Stimulated activated CD8-positive, alpha-beta memory T cell treated with anti-CD3 and anti-CD28 coated beads, Interleukin-2, amount 100 ng/mL, for 48 hours (primary cell): ENCODE measurements at regions not wholly inside any gene's neighbourhood (a gene's known extent, or its start where the extent isn't known, plus 50 kb on each side); places are given as distances from the start of the nearest gene placed in this dataset.
A peak's percentile ranks its signal among the peaks of the same experiment; 100 is the strongest.

Source experiments
- DNase-seq, 2 donors: peaks; one replicate each; pipeline ENCODE4 v3.0.0-alpha.2; 2020; ENCODE audit warnings: low read depth in 2 of 2

GRCh38 chr3:106213954-106214353, 345.1 kb upstream of the CBLB start:
- no peak for DNase-seq

GRCh38 chr3:106214641-106215040, 345.8 kb upstream of the CBLB start:
- no peak for DNase-seq

GRCh38 chr3:106215047-106215446, 346.2 kb upstream of the CBLB start:
- peak in 1 of 2 donors; percentile 19 for DNase-seq

GRCh38 chr3:106217745-106218144, 348.9 kb upstream of the CBLB start:
- no peak for DNase-seq

DNA sequence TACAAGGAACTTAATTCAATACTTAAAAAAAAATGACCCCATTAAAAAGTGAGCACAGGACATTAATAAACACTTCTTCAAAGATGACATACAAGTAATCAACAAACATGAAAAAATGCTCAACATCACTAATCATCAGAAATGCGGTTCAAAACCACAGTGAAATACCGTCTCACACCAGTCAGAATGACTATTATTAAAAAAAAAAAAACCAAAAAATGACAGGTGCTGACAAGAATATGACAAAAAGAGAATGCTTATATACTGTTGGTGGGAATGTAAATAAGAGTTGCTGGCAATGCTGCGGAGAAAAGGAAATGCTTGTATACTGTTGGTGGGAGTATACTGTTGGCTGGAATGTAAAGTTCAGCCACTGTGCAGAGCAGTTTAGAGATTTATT, 358.3 kb upstream of the CBLB start:
- no peak for DNase-seq

DNA sequence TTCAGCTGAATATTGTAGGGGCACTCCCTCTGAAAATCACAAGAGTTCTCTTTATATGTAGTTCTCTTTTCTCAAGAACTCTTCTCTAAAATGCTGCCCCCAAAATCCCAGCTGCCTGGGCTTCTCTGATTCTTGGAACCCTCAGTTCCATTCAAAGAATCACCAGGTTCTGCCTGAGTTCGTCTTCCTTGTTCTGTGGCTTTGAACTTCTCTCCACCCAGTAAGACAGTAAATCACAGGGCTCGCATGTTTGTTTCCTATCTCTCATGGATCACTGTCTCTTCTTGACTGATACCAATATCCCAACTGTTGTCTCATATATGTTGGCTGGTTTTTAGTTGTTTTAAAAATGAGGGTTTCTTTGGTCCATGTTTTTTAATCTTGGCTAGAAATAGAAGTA, 359.5 kb upstream of the CBLB start:
- DNase-seq: no peak

GRCh38 chr3:106229495-106230278, 360.9 kb upstream of the CBLB start:
- DNase-seq: no peak

DNA sequence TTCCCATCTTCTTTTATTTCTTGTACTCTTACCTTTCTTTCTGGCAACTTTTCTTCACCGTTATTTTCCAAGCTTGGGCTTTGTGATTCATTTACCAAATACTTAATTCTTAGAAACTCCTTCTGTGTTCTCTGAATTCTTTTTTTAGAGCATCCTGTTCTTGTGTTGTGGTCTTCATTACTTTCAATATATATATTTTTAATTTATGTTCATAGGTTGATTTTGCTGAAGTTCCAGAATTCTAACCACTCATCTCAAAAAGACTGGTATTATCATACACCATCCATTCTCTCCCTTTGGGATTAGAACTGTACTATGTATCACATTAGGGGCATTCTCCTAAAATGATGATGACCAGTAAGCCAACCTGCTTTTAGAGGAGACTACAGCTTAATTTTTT, 362.3 kb upstream of the CBLB start:
- DNase-seq: no peak

DNA sequence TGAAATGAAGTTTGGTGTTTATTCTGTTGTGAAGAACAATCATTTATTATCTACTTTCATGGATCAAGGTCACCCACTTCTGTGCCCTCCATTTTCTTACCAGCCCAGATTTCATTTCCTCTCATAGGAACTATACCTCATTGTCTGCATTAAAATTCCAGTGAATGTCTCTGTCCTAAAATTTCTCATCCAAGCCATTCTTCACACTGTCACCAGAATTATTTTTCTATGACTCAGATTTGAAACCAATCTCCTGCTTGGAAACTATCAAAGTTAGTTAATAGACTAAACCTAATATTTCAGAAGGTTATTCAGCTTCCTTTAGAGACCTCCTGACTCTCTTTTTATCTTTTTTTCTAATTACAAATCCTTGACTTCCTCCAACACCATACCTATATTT, 364.1 kb upstream of the CBLB start:
- DNase-seq: no peak

DNA sequence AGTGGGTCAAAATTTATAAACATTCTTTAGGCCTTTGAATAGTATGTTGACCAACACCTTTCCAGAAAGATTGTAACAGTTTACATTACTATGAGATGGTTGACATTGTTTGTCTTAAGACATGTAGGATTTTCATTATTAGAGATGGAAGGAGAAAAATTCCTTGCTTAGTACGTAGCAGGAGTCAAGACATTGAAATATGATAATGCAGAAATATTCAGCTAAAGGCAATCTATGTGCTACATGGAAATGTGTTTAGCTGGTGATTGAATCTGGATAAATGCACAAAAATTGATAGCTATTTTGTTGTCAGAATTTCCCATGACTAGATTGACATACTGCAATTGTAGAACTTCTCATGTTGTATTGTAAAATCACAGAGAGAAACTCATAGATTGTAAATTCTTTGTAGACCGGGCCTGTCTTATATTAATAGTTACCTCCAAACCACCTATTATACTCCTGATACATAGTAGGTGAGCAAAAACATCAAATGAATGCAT, 370.4 kb upstream of the CBLB start:
- no peak for DNase-seq

DNA sequence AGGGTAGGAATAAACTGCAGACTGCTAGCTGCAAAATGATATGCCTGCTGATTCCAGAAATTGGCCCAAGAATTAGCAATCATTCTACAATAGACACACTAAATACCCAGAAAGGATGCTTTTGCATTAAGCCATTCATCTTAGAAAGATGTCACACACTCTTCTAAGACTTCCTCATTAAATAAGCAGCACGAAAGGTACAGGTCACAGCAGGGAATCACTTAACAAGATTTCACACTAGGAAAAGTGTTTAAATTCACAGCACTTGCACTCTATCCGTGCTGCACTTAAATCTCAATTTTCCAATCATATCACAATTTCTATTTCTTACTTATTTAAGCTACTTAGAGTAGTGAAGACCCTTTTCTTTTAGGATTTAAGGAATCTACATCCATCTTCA, 372.8 kb upstream of the CBLB start:
- DNase-seq: no peak

GRCh38 chr3:106242781-106243180, 374.0 kb upstream of the CBLB start:
- no peak for DNase-seq

DNA sequence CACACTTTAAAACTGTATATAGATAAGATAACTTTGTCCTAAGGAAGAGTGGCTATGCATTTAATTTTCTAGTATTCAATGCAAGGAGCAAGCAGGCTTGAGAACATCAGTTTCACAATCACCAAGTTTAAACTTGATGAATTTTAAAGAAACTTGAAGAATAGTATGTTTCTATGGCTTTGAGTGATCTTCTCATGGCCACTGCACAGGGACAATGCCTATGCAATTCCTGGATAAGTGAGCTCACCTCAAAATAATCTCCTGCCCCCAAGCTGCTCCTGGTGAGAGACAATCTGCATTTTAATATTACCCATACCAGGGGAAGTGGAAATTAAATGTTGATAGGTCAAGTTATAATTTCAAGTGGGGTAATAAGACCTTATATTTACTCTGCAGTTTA, 376.6 kb upstream of the CBLB start:
- no peak for DNase-seq

GRCh38 chr3:106247902-106248684, 379.3 kb upstream of the CBLB start:
- DNase-seq: no peak

GRCh38 chr3:106249159-106249558, 380.3 kb upstream of the CBLB start:
- DNase-seq: no peak

DNA sequence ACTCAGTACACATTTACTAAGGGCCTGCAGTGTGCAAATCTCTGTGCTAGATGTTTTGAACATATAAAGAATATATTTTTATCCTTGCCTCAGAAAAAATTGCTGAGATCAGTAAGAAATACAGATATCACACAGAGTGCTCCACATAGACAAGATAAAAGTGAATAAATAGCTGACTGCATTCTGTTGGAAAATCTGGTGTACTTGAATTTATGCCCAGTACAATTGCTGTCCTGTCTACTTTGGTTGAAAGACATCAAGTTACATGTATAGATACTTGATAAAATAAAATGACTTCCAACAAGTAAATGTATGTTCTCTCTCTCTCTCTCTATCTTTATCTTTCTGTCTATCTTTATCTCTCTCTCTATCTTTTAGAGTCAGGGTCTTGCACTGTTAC, 381.2 kb upstream of the CBLB start:
- no peak for DNase-seq

- no peak for DNase-seq
Measured at GRCh38 chr3:106251160-106251892, 382.5 kb upstream of the CBLB start.

GRCh38 chr3:106255870-106256248, 387.0 kb upstream of the CBLB start:
- DNase-seq: no peak

DNA sequence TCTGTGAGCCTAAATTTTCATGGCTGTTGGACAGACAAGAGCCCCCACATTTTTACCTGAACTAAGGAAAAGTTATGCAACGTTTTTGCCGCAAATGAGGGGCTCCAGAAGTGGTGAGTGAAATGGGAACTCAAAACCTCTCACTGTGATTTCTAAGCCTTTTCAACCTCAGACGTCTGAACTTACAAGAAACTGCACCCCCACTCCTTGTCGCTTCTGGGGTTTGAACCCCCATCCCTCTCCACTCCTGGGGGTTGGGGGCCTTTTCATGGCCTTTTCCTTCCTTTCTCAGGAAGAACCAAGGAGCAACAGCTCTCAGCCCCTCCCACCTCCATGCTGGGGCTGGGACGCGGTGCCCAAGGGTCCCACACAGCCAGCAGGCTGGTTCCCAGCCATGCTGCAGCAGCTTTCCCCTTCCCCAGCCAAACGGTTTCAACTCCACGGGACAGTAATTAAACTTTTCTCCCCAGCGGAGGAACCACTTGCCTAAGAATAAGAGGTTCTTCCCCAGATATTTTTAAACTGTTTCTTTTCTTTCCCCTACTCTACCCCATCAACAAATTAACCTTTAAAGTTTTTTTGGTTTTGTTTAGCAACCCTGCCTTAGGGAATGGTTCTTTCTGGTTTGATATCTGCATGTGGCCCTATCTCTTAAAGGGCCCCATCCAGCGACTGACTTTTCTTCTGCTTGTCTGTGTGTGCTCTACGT, 387.6 kb upstream of the CBLB start:
- no peak for DNase-seq

- DNase-seq: no peak
Measured at GRCh38 chr3:106257172-106257571, 388.4 kb upstream of the CBLB start.

DNA sequence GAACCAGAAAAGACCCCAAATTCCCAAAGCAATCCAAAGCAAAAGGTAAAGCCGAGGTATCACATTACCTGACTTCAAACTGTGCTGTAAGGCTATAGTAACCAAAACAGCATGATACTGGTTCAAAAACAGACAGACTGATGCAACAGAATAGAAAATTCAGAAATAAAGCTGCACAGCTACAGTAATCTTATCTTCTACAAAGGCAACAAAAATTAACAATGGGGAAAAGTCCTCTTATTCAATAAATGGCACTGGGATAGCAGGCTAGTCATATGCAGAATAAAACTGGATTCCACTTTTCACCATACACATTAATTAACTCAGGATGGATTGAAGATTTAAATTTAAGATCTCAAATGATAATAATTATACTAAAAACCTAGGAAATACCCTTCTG, 392.6 kb upstream of the CBLB start:
- no peak for DNase-seq
